ENCODE measurements at regions not wholly inside any gene's neighbourhood (a gene's known extent, or its start where the extent isn't known, plus 50 kb on each side); places are given as distances from the start of the nearest gene placed in this dataset.

GRCh38 chr16:47944589-47944988, 211.2 kb downstream of the ABCC12 start:
- H3K9me3 ChIP-seq (ENCODE audit: control insufficient read depth, low read length): no peaks in the 10 kb centered on the region

DNA sequence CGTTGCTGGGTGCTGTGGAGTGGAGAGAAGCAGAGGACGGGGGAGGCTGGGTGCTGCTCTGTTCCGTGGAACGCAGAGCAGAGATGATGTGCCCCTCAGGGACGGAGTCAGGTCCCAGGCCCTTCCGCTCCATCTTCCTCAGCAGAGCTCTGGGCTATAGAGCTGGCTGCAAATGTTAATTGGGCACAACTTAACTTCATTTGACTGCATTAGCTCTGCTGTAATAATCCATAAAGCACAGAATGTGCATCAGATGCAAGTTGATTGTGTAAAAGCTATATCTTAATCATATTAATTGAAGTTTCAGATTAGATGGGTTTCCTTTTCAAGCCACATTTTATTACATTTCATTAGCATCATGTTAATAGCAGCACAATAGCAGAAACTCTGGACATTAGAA, 212.6 kb downstream of the ABCC12 start:
- Histone ChIP-seq H3K4me2 (ENCODE audit: low read length, poor library complexity, severe bottlenecking) (no peak overlapping the region), H2BK12ac (ENCODE audit: low read length in 2 of 2) (no peak overlapping the region), H3K23ac (ENCODE audit: low read length in 2 of 2) (no peak overlapping the region), H3K4ac (ENCODE audit: low read depth in 1 of 2, low read length in 2 of 2) (no peak overlapping the region), H4K91ac (ENCODE audit: low read length) (no peak overlapping the region), H3K9ac (ENCODE audit: low read length) (no peak overlapping the region), H3K27ac (ENCODE audit: low read length, poor library complexity, severe bottlenecking) (no peak overlapping the region), H2BK5ac (ENCODE audit: low read depth, low read length, poor library complexity, severe bottlenecking) (no peak overlapping the region), H3K14ac (ENCODE audit: low read length in 2 of 2) (peak overlapping the region in 1 of 2 experiments; percentile 68), H2AFZ (ENCODE audit: low read depth, low read length) (no peak overlapping the region), H3K27me3 (ENCODE audit: control insufficient read depth in 1 of 2, insufficient read depth in 1 of 2, low read length in 2 of 2) (no peaks in the 10 kb centered on the region), H3K79me1 (replicated peaks; ENCODE audit: low read length, poor library complexity, severe bottlenecking) (no peaks in the 10 kb centered on the region), H2AK5ac (ENCODE audit: low read length, severe bottlenecking) (no peak overlapping the region), H3K18ac (ENCODE audit: low read depth in 1 of 2, low read length in 2 of 2) (no peak overlapping the region), H2BK120ac (ENCODE audit: low read depth, low read length) (no peak overlapping the region), H3K9me3 (ENCODE audit: control insufficient read depth, low read length) (no peaks in the 10 kb centered on the region), H2BK15ac (ENCODE audit: low read depth, poor library complexity, severe bottlenecking) (no peak overlapping the region), H3K4me1 (ENCODE audit: control insufficient read depth, insufficient read depth, low read depth, low read length) (no peaks in the 10 kb centered on the region), H3K4me3 (ENCODE audit: insufficient read depth in 1 of 2, low read depth in 1 of 2, low read length in 2 of 2) (no peak overlapping the region), H3K36me3 (ENCODE audit: control insufficient read depth in 1 of 2, insufficient read depth in 2 of 2, low read depth in 1 of 2, low read length in 2 of 2) (no peaks in the 10 kb centered on the region), H4K8ac (ENCODE audit: low read length) (no peak overlapping the region)
- no peak for DNase-seq
- 73% methylated on average over 6 of the region's 6 CpGs for WGBS

More at GRCh38 chr16:47944589-47944988, 211.2 kb downstream of the ABCC12 start:
- WGBS: 91% methylated on average over 10 of the region's 10 CpGs
- H3K27ac ChIP-seq (ENCODE audit: low read length, poor library complexity, severe bottlenecking): no peak overlapping the region
- H3K36me3 ChIP-seq (ENCODE audit: control insufficient read depth in 1 of 2, insufficient read depth in 2 of 2, low read depth in 1 of 2, low read length in 2 of 2): no peaks in the 10 kb centered on the region
- no peak overlapping the region for H4K8ac ChIP-seq (ENCODE audit: low read length)
- no peaks in the 10 kb centered on the region for H3K79me1 ChIP-seq (replicated peaks; ENCODE audit: low read length, poor library complexity, severe bottlenecking)
- no peak overlapping the region for H4K91ac ChIP-seq (ENCODE audit: low read length)
- no peak overlapping the region for H2AK5ac ChIP-seq (ENCODE audit: low read length, severe bottlenecking)
- H2BK12ac ChIP-seq (ENCODE audit: low read length in 2 of 2): no peak overlapping the region
- no peak overlapping the region for H3K9ac ChIP-seq (ENCODE audit: low read length)
- no peak overlapping the region for H3K14ac ChIP-seq (ENCODE audit: low read length in 2 of 2)
- H3K18ac ChIP-seq (ENCODE audit: low read depth in 1 of 2, low read length in 2 of 2): no peak overlapping the region
- no peak overlapping the region for H3K23ac ChIP-seq (ENCODE audit: low read length in 2 of 2)
- H3K27me3 ChIP-seq (ENCODE audit: control insufficient read depth in 1 of 2, insufficient read depth in 1 of 2, low read length in 2 of 2): no peaks in the 10 kb centered on the region
- H2BK5ac ChIP-seq (ENCODE audit: low read depth, low read length, poor library complexity, severe bottlenecking): no peak overlapping the region
- no peak overlapping the region for H3K4me2 ChIP-seq (ENCODE audit: low read length, poor library complexity, severe bottlenecking)
- H3K4me3 ChIP-seq (ENCODE audit: insufficient read depth in 1 of 2, low read depth in 1 of 2, low read length in 2 of 2): no peak overlapping the region
- H2BK120ac ChIP-seq (ENCODE audit: low read depth, low read length): no peak overlapping the region
- H3K4me1 ChIP-seq (ENCODE audit: control insufficient read depth, insufficient read depth, low read depth, low read length): no peaks in the 10 kb centered on the region
- no peak overlapping the region for H2AFZ ChIP-seq (ENCODE audit: low read depth, low read length)
- H3K4ac ChIP-seq (ENCODE audit: low read depth in 1 of 2, low read length in 2 of 2): no peak overlapping the region
- H2BK15ac ChIP-seq (ENCODE audit: low read depth, poor library complexity, severe bottlenecking): no peak overlapping the region
- no peak for DNase-seq

DNA sequence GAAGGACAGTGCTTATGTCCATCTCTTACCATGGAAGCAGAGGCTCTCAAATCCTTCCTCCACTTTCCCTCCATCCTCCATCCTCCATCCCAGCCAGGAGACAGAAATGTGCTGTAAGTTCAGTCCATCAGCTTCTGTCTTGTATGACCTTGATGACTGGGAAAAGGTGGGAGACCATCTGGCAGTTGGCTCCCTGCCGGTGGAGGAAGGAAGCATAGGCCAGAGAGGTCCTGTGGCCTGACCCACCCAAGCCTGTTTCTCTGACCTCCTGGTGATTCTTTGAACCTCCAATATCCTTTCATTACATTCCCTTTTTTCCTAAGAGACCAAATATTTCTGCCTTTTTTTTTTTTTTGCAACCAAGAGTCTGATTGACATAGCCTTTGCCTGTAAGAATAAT, 215.3 kb downstream of the ABCC12 start:
- Histone ChIP-seq H3K18ac (ENCODE audit: low read depth in 1 of 2, low read length in 2 of 2) (no peak overlapping the region), H3K27me3 (ENCODE audit: control insufficient read depth in 1 of 2, insufficient read depth in 1 of 2, low read length in 2 of 2) (no peaks in the 10 kb centered on the region), H4K8ac (ENCODE audit: low read length) (no peak overlapping the region), H3K27ac (ENCODE audit: low read length, poor library complexity, severe bottlenecking) (no peak overlapping the region), H3K4ac (ENCODE audit: low read depth in 1 of 2, low read length in 2 of 2) (no peak overlapping the region), H3K4me1 (ENCODE audit: control insufficient read depth, insufficient read depth, low read depth, low read length) (no peaks in the 10 kb centered on the region), H3K79me1 (replicated peaks; ENCODE audit: low read length, poor library complexity, severe bottlenecking) (no peaks in the 10 kb centered on the region), H3K9me3 (ENCODE audit: control insufficient read depth, low read length) (no peaks in the 10 kb centered on the region), H2BK5ac (ENCODE audit: low read depth, low read length, poor library complexity, severe bottlenecking) (no peak overlapping the region), H3K36me3 (ENCODE audit: control insufficient read depth in 1 of 2, insufficient read depth in 2 of 2, low read depth in 1 of 2, low read length in 2 of 2) (no peaks in the 10 kb centered on the region), H2BK15ac (ENCODE audit: low read depth, poor library complexity, severe bottlenecking) (no peak overlapping the region), H3K23ac (ENCODE audit: low read length in 2 of 2) (no peak overlapping the region), H3K4me2 (ENCODE audit: low read length, poor library complexity, severe bottlenecking) (no peak overlapping the region), H4K91ac (ENCODE audit: low read length) (no peak overlapping the region), H3K9ac (ENCODE audit: low read length) (no peak overlapping the region), H3K14ac (ENCODE audit: low read length in 2 of 2) (no peak overlapping the region), H2AK5ac (ENCODE audit: low read length, severe bottlenecking) (no peak overlapping the region), H3K4me3 (ENCODE audit: insufficient read depth in 1 of 2, low read depth in 1 of 2, low read length in 2 of 2) (no peak overlapping the region), H2BK12ac (ENCODE audit: low read length in 2 of 2) (no peak overlapping the region), H2AFZ (ENCODE audit: low read depth, low read length) (no peak overlapping the region), H2BK120ac (ENCODE audit: low read depth, low read length) (no peak overlapping the region)
- WGBS: 67% methylated on average over 1 of the region's 1 CpG
- DNase-seq: no peak

GRCh38 chr16:47939680-47940079, 216.1 kb downstream of the ABCC12 start:
- Histone ChIP-seq H3K4me3 (ENCODE audit: insufficient read depth in 1 of 2, low read depth in 1 of 2, low read length in 2 of 2) (no peak overlapping the region), H2AFZ (ENCODE audit: low read depth, low read length) (no peak overlapping the region), H2BK12ac (ENCODE audit: low read length in 2 of 2) (no peak overlapping the region), H4K91ac (ENCODE audit: low read length) (no peak overlapping the region), H2BK120ac (ENCODE audit: low read depth, low read length) (no peak overlapping the region), H3K27ac (ENCODE audit: low read length, poor library complexity, severe bottlenecking) (no peak overlapping the region), H3K27me3 (ENCODE audit: control insufficient read depth in 1 of 2, insufficient read depth in 1 of 2, low read length in 2 of 2) (no peaks in the 10 kb centered on the region), H4K8ac (ENCODE audit: low read length) (no peak overlapping the region), H3K4me2 (ENCODE audit: low read length, poor library complexity, severe bottlenecking) (no peak overlapping the region), H3K23ac (ENCODE audit: low read length in 2 of 2) (no peak overlapping the region), H3K14ac (ENCODE audit: low read length in 2 of 2) (no peak overlapping the region), H2BK5ac (ENCODE audit: low read depth, low read length, poor library complexity, severe bottlenecking) (no peak overlapping the region), H3K4me1 (ENCODE audit: control insufficient read depth, insufficient read depth, low read depth, low read length) (no peaks in the 10 kb centered on the region), H3K9me3 (ENCODE audit: control insufficient read depth, low read length) (no peaks in the 10 kb centered on the region), H2BK15ac (ENCODE audit: low read depth, poor library complexity, severe bottlenecking) (no peak overlapping the region), H3K4ac (ENCODE audit: low read depth in 1 of 2, low read length in 2 of 2) (no peak overlapping the region), H3K18ac (ENCODE audit: low read depth in 1 of 2, low read length in 2 of 2) (no peak overlapping the region), H2AK5ac (ENCODE audit: low read length, severe bottlenecking) (no peak overlapping the region), H3K79me1 (replicated peaks; ENCODE audit: low read length, poor library complexity, severe bottlenecking) (no peaks in the 10 kb centered on the region), H3K36me3 (ENCODE audit: control insufficient read depth in 1 of 2, insufficient read depth in 2 of 2, low read depth in 1 of 2, low read length in 2 of 2) (no peaks in the 10 kb centered on the region), H3K9ac (ENCODE audit: low read length) (no peak overlapping the region)
- DNase-seq: no peak
- WGBS: 81% methylated on average over 4 of the region's 4 CpGs

Data from mesenchymal stem cell (in vitro differentiated cells and primary cell).